Esophagus muscularis mucosa (tissue), 4 donors: ENCODE measurements at regions not wholly inside any gene's neighbourhood (a gene's known extent, or its start where the extent isn't known, plus 50 kb on each side); places are given as distances from the start of the nearest gene placed in this dataset.

ENCODE experiments used
- DNase-seq: peaks from one replicate; pipeline ENCODE4 v3.0.0-alpha.2; 2017; ENCODE audit errors: extremely low spot score
- H3K27ac ChIP-seq, 4 donors: fragments of 200-600 bp; sonication (generic); replicated peaks in 1 of 4; 1 replicate in 3 of 4; 2 replicates in 1 of 4; pipeline ENCODE4 v1.5.1; 2016 to 2019; ENCODE audit warnings: mild to moderate bottlenecking in 1 of 4
- H3K27me3 ChIP-seq, 4 donors: fragments of 200-600 bp; sonication (generic); one replicate each; pipeline versions ENCODE4 v1.5.1 to v1.6.0; 2016 to 2019
- H3K36me3 ChIP-seq, 4 donors: fragments of 200-600 bp; sonication (generic); one replicate each; pipeline ENCODE4 v1.5.1; 2016 to 2019
- H3K4me1 ChIP-seq, 4 donors: fragments of 200-600 bp; sonication (generic); one replicate each; pipeline ENCODE4 v1.5.1; 2016 to 2019
- H3K4me3 ChIP-seq, 4 donors: fragments of 200-600 bp; sonication (generic); 1 replicate in 2 of 4; 2 replicates in 2 of 4; pipeline ENCODE4 v1.5.1; 2016 to 2019; ENCODE audit warnings: mild to moderate bottlenecking in 4 of 4, moderate library complexity in 1 of 4
- H3K9me3 ChIP-seq, 4 donors: fragments of 200-600 bp; sonication (generic); 1 replicate in 3 of 4; 2 replicates in 1 of 4; pipeline ENCODE4 v1.5.1; 2016 to 2019
- CTCF ChIP-seq, 3 experiments: fragments of 200-600 bp in 2 of 3; fragments of 450-650 bp in 1 of 3; sonication (generic) in 2 of 3; IDR thresholded peaks; one replicate each; pipeline ENCODE4 v1.5.1; 2017 to 2019; ENCODE audit warnings: antibody characterized with exemption in 3 of 3, mild to moderate bottlenecking in 2 of 3, moderate library complexity in 1 of 3
- EP300 ChIP-seq: sonication (generic); formaldehyde crosslinking; IDR thresholded peaks from one replicate; pipeline ENCODE4 v1.6.1; 2017; ENCODE audit warnings: antibody characterized with exemption
- POLR2A ChIP-seq: fragments of 450-650 bp; IDR thresholded peaks from one replicate; pipeline ENCODE4 v1.6.1; 2017; ENCODE audit warnings: antibody characterized with exemption, moderate library complexity, mild to moderate bottlenecking, low read depth
- POLR2AphosphoS5 ChIP-seq, 2 donors: sonication (generic); formaldehyde crosslinking; IDR thresholded peaks; one replicate each; pipeline ENCODE4 v1.6.1; 2017; ENCODE audit warnings: antibody characterized with exemption in 2 of 2
- WGBS: methylation state at CpG from one replicate; pipeline ENCODE4 v1.1.5; 2018; 5-methylcytosine and 5-hydroxymethylcytosine counted together
- intact Hi-C: fragments of 100-400 bp; cut with DNase I; formaldehyde crosslinking; loops from one replicate; pipeline ENCODE4 v1.15.1; 2023

DNA sequence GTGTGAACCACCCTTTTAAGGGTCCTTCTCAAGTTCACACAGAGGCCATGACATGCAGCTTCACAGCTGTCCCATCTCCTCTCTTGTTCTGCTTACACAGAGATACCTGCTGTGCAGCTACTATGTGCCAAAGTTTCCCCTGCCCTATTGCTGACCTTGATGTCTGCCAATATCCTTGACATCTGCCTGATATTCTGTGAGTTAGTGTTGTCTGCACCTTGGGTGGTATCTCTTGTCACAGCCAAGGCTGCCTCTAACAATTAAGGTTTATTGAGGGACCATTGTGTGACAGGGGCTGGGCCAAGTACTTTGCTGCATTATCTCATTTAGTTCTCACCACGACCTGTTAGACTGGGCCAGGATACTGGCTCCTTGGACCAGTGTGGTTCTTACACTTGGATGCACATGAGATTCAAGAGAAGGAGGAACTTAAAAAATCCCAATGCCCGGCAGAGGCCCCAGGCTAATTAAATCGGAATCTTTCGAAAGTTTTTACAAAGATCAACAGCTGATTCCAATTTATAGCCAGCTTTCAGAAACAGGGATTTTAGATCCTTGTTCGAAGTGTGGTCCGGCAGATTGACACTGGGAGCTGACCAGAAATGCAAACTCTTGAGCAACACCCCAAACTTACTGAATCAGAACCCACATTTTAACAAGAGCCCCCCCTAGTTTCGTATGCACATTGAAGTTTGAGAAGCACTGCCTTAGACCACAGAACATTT lies 178.6 kb downstream of the SATB1 start:
- WGBS, result 71% methylated on average over 7 of the region's 7 CpGs

GRCh38 chr3:18245721-18246120 lies 179.4 kb downstream of the SATB1 start:
- DNase-seq, result no peak
- no peak overlapping the region for H3K4me3 ChIP-seq
- no peak for TF ChIP-seq POLR2A
- no peak for TF ChIP-seq CTCF (IDR thresholded peaks at IDR 0.05)
- TF ChIP-seq EP300, result no peak
- no peak for TF ChIP-seq POLR2AphosphoS5 (IDR thresholded peaks at IDR 0.05)
- H3K36me3 ChIP-seq, result no peaks in the 10 kb centered on the region
- 83% methylated on average over 4 of the region's 4 CpGs for WGBS
- intact Hi-C loops, result no loop called here
- H3K4me1 ChIP-seq, result no peaks in the 10 kb centered on the region
- H3K27me3 ChIP-seq, result no peaks in the 10 kb centered on the region
- H3K9me3 ChIP-seq, result no peaks in the 10 kb centered on the region
- H3K27ac ChIP-seq, result no peak overlapping the region

More for the DNA sequence above, 178.6 kb downstream of the SATB1 start:
- Histone ChIP-seq H3K36me3 (no peaks in the 10 kb centered on the region), H3K27ac (no peak overlapping the region), H3K27me3 (no peaks in the 10 kb centered on the region), H3K9me3 (no peaks in the 10 kb centered on the region), H3K4me1 (no peaks in the 10 kb centered on the region), H3K4me3 (no peak overlapping the region)
- intact Hi-C loops, result no loop called here
- TF ChIP-seq POLR2A, result no peak
- no peak for TF ChIP-seq POLR2AphosphoS5 (IDR thresholded peaks at IDR 0.05)
- no peak for DNase-seq

- Histone ChIP-seq H3K27me3 (no peaks in the 10 kb centered on the region), H3K4me1 (no peaks in the 10 kb centered on the region), H3K27ac (no peak overlapping the region), H3K9me3 (no peaks in the 10 kb centered on the region), H3K4me3 (no peak overlapping the region), H3K36me3 (no peaks in the 10 kb centered on the region)
- TF ChIP-seq POLR2A, result no peak
- no peak for TF ChIP-seq POLR2AphosphoS5 (IDR thresholded peaks at IDR 0.05)
- no peak for TF ChIP-seq EP300
- no peak for TF ChIP-seq CTCF (IDR thresholded peaks at IDR 0.05)
- DNase-seq, result no peak
- 77% methylated on average over 1 of the region's 1 CpG for WGBS
- intact Hi-C loops, result no loop called here
Observed at GRCh38 chr3:18241837-18242236, 183.3 kb downstream of the SATB1 start.

- DNase-seq, result no peak
- Histone ChIP-seq H3K27me3 (no peaks in the 10 kb centered on the region), H3K36me3 (no peaks in the 10 kb centered on the region), H3K27ac (no peak overlapping the region), H3K4me3 (no peak overlapping the region), H3K4me1 (no peaks in the 10 kb centered on the region), H3K9me3 (no peaks in the 10 kb centered on the region)
- WGBS, result 91% methylated on average over 2 of the region's 2 CpGs
- no peak for TF ChIP-seq EP300
- TF ChIP-seq POLR2A, result no peak
- TF ChIP-seq POLR2AphosphoS5 (IDR thresholded peaks at IDR 0.05), result no peak
- intact Hi-C loops, result no loop called here
Observed at GRCh38 chr3:18239674-18240073, 185.5 kb downstream of the SATB1 start.

GRCh38 chr3:18238746-18239331 lies 186.3 kb downstream of the SATB1 start:
- TF ChIP-seq POLR2AphosphoS5 (IDR thresholded peaks at IDR 0.05) (no peak), EP300 (no peak), POLR2A (no peak), CTCF (IDR thresholded peaks at IDR 0.05) (no peak)

More at GRCh38 chr3:18238746-18239331, 186.3 kb downstream of the SATB1 start:
- DNase-seq, result no peak
- intact Hi-C loops, result no loop called here
- H3K9me3 ChIP-seq, result no peaks in the 10 kb centered on the region
- no peaks in the 10 kb centered on the region for H3K36me3 ChIP-seq
- no peak overlapping the region for H3K27ac ChIP-seq
- no peaks in the 10 kb centered on the region for H3K4me1 ChIP-seq
- WGBS, result 64% methylated on average over 3 of the region's 3 CpGs
- no peaks in the 10 kb centered on the region for H3K27me3 ChIP-seq
- no peak overlapping the region for H3K4me3 ChIP-seq
